ENCODE measurements at regions not wholly inside any gene's neighbourhood (a gene's known extent, or its start where the extent isn't known, plus 50 kb on each side); places are given as distances from the start of the nearest gene placed in this dataset.

DNA sequence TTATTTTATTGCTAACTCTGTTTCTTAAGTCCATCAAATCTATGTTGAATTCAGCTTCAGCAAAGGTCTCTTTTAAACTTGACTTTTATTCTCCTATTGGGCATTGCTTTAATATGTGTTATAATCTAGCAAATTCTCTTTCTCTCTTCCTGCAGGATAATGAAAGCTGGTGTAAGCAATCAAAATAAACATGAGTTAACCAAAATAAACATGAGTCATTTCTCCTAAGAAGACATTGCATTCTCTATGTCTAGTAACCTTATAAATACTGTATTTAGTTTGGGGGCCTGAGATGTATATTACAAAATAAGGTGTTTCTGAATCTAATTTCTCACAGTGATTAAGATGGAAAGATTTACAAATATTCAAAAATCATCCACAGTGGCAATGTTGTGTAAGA, 739.1 kb upstream of the ATXN7L3B start:
- Histone ChIP-seq H3K4me3 (replicated peaks in 1 of 3; ENCODE audit: low read depth in 2 of 3, low read length in 3 of 3) (no peak overlapping the region), H3K9me3 (replicated peaks in 1 of 2; ENCODE audit: control insufficient read depth in 1 of 2, insufficient read depth in 1 of 2, low read length in 2 of 2) (peaks cover 8 to 15% of the 10 kb centered on the region in 2 donors), H3K36me3 (replicated peaks in 1 of 2; ENCODE audit: control insufficient read depth in 1 of 2, insufficient read depth in 2 of 2, low read length in 2 of 2) (no peaks in the 10 kb centered on the region), H3K4me2 (replicated peaks; ENCODE audit: extremely low read depth, low read length, poor library complexity, severe bottlenecking) (no peak overlapping the region), H3K27ac (ENCODE audit: low read depth in 1 of 2, low read length in 2 of 2) (no peak overlapping the region), H2AFZ (ENCODE audit: insufficient read depth, low read depth, low read length, poor library complexity, severe bottlenecking) (no peak overlapping the region), H3K9ac (ENCODE audit: insufficient read depth, low read length, poor library complexity, severe bottlenecking) (no peak overlapping the region), H4K20me1 (ENCODE audit: insufficient read depth, low read length) (no peaks in the 10 kb centered on the region), H3K79me2 (ENCODE audit: insufficient read depth, low read length) (no peaks in the 10 kb centered on the region), H3K27me3 (ENCODE audit: control insufficient read depth in 2 of 2, insufficient read depth in 2 of 2, low read length in 2 of 2) (no peaks in the 10 kb centered on the region), H3K4me1 (ENCODE audit: control insufficient read depth in 1 of 2, insufficient read depth in 2 of 2, low read length in 2 of 2) (no peaks in the 10 kb centered on the region)
- H3K4me1 Mint-ChIP-seq: no peaks in the 10 kb centered on the region
- peaks cover 0 to 13% (median 7%) of the 10 kb centered on the region in 7 donors for H3K9me3 Mint-ChIP-seq
- no peaks in the 10 kb centered on the region for H3K36me3 Mint-ChIP-seq
- TF ChIP-seq, protein P1, sequence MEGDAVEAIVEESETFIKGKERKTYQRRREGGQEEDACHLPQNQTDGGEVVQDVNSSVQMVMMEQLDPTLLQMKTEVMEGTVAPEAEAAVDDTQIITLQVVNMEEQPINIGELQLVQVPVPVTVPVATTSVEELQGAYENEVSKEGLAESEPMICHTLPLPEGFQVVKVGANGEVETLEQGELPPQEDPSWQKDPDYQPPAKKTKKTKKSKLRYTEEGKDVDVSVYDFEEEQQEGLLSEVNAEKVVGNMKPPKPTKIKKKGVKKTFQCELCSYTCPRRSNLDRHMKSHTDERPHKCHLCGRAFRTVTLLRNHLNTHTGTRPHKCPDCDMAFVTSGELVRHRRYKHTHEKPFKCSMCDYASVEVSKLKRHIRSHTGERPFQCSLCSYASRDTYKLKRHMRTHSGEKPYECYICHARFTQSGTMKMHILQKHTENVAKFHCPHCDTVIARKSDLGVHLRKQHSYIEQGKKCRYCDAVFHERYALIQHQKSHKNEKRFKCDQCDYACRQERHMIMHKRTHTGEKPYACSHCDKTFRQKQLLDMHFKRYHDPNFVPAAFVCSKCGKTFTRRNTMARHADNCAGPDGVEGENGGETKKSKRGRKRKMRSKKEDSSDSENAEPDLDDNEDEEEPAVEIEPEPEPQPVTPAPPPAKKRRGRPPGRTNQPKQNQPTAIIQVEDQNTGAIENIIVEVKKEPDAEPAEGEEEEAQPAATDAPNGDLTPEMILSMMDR (IDR thresholded peaks at IDR 0.05): no peak
- intact Hi-C loops (cut with micrococcal nuclease): no loop called here
- no peak overlapping the region for H3K4me3 Mint-ChIP-seq
- no peaks in the 10 kb centered on the region for H3K27me3 Mint-ChIP-seq (ENCODE audit: low read depth in 3 of 3)
- no peak for DNase-seq
- no peak overlapping the region for H3K27ac Mint-ChIP-seq

DNA sequence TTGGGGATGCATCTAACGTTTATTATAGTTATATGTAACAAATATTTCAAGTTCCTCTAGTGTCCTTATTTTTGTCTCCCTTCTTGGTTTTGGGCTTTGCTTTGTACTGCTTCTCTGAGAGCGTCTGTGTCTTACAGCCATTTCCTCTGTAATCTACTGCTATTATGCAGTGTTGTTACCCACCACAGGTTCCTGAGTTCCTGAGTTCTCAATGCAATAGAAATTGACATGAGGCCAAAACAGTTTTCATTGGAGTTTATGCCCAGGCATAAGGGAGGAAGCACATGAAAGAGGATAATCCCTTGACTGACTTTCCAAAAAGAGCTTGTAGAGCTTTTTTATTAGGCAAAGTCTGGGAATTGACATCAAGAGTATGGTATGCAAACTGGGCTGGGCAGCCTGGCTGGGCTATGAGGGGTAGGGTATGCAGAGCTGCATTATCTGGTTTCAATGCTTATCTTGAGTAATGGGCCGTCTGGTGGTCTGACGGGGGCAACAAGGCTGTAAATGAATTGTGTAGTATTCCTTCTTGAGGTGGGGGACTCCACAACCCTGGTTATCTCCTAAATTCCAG, 722.5 kb upstream of the ATXN7L3B start:
- H3K4me2 ChIP-seq (replicated peaks; ENCODE audit: extremely low read depth, low read length, poor library complexity, severe bottlenecking): no peak overlapping the region
- no peaks in the 10 kb centered on the region for H3K4me1 Mint-ChIP-seq
- intact Hi-C loops (cut with micrococcal nuclease): no loop called here
- TF ChIP-seq, protein P1 (IDR thresholded peaks at IDR 0.05): no peak
- no peak overlapping the region for H2AFZ ChIP-seq (ENCODE audit: insufficient read depth, low read depth, low read length, poor library complexity, severe bottlenecking)
- no peak overlapping the region for H3K9ac ChIP-seq (ENCODE audit: insufficient read depth, low read length, poor library complexity, severe bottlenecking)
- no peaks in the 10 kb centered on the region for H3K36me3 ChIP-seq (replicated peaks in 1 of 2; ENCODE audit: control insufficient read depth in 1 of 2, insufficient read depth in 2 of 2, low read length in 2 of 2)
- H3K36me3 Mint-ChIP-seq: no peaks in the 10 kb centered on the region
- no peak for DNase-seq
- no peaks in the 10 kb centered on the region for H3K79me2 ChIP-seq (ENCODE audit: insufficient read depth, low read length)
- H3K27ac Mint-ChIP-seq: no peak overlapping the region
- no peaks in the 10 kb centered on the region for H3K27me3 Mint-ChIP-seq (ENCODE audit: low read depth in 3 of 3)
- whole genome bisulfite sequencing (ENCODE audit: insufficient coverage): 0% methylated on average over 1 of the region's 4 CpGs
- H4K20me1 ChIP-seq (ENCODE audit: insufficient read depth, low read length): no peaks in the 10 kb centered on the region
- no peak overlapping the region for H3K27ac ChIP-seq (ENCODE audit: low read depth in 1 of 2, low read length in 2 of 2)
- H3K9me3 ChIP-seq (replicated peaks in 1 of 2; ENCODE audit: control insufficient read depth in 1 of 2, insufficient read depth in 1 of 2, low read length in 2 of 2): peaks cover 0 to 3% of the 10 kb centered on the region in 2 donors
- no peak overlapping the region for H3K4me3 Mint-ChIP-seq
- no peaks in the 10 kb centered on the region for H3K27me3 ChIP-seq (ENCODE audit: control insufficient read depth in 2 of 2, insufficient read depth in 2 of 2, low read length in 2 of 2)
- H3K4me1 ChIP-seq (ENCODE audit: control insufficient read depth in 1 of 2, insufficient read depth in 2 of 2, low read length in 2 of 2): no peaks in the 10 kb centered on the region
- peaks cover 0 to 7% (median 2%) of the 10 kb centered on the region in 7 donors for H3K9me3 Mint-ChIP-seq
- H3K4me3 ChIP-seq (replicated peaks in 1 of 3; ENCODE audit: low read depth in 2 of 3, low read length in 3 of 3): no peak overlapping the region

Data from CD14-positive monocyte (primary cell).